PFSK-1 (cell line): ENCODE measurements at regions not wholly inside any gene's neighbourhood (a gene's known extent, or its start where the extent isn't known, plus 50 kb on each side); places are given as distances from the start of the nearest gene placed in this dataset.

ENCODE experiments used
- FOXP2 ChIP-seq: optimal IDR thresholded peaks from 2 replicates; pipeline ENCODE3; 2011; ENCODE audit warnings: borderline replicate concordance, control low read depth, inconsistent platforms; ENCODE audit not compliant: insufficient read depth; ENCODE audit errors: extremely low read length, extremely low read depth
- POLR2AphosphoS5 ChIP-seq: IDR thresholded peaks from 2 replicates; pipeline ENCODE4 v1.6.1; 2012; ENCODE audit warnings: low read depth, mild to moderate bottlenecking, control low read depth, low read length, moderate library complexity
- SIN3A ChIP-seq: IDR thresholded peaks from 2 replicates; pipeline ENCODE4 v1.6.1; 2012; ENCODE audit warnings: mild to moderate bottlenecking, low read length, moderate library complexity, borderline replicate concordance; ENCODE audit not compliant: insufficient read depth
- TAF1 ChIP-seq: IDR thresholded peaks from 2 replicates; pipeline ENCODE4 v1.6.1; 2012; ENCODE audit warnings: low read length, control low read depth, borderline replicate concordance; ENCODE audit not compliant: insufficient read depth
- TF ChIP-seq, protein P1 (sequence below), 2 experiments: IDR thresholded peaks; 2 replicates each; pipeline versions ENCODE4 v1.6.1 to v1.8.0; 2011 to 2012; ENCODE audit warnings: low read depth in 2 of 2, low read length in 2 of 2, control low read depth in 1 of 2, inconsistent platforms in 1 of 2, mild to moderate bottlenecking in 1 of 2, moderate library complexity in 1 of 2; ENCODE audit not compliant: insufficient read depth in 1 of 2

DNA sequence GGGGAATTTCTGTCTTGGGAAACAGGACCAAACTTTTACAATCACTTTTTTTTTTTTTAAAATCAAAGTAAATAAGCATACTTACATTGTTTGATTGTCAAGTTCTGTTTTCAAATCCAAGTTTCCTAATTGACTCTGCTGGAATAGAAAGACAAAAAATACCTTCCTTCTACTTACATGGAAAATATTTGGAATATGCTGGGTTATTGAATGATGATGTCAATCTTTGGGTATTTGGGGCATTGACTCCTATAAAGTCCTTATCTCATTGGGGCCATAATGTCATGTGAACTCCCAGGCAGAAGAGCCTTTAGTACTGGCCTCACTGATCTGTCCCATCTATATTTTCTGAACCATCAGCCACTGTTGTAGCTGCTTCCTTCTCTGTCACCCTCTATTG lies 122.6 kb upstream of the NOX3 start:
- TF ChIP-seq, protein P1, sequence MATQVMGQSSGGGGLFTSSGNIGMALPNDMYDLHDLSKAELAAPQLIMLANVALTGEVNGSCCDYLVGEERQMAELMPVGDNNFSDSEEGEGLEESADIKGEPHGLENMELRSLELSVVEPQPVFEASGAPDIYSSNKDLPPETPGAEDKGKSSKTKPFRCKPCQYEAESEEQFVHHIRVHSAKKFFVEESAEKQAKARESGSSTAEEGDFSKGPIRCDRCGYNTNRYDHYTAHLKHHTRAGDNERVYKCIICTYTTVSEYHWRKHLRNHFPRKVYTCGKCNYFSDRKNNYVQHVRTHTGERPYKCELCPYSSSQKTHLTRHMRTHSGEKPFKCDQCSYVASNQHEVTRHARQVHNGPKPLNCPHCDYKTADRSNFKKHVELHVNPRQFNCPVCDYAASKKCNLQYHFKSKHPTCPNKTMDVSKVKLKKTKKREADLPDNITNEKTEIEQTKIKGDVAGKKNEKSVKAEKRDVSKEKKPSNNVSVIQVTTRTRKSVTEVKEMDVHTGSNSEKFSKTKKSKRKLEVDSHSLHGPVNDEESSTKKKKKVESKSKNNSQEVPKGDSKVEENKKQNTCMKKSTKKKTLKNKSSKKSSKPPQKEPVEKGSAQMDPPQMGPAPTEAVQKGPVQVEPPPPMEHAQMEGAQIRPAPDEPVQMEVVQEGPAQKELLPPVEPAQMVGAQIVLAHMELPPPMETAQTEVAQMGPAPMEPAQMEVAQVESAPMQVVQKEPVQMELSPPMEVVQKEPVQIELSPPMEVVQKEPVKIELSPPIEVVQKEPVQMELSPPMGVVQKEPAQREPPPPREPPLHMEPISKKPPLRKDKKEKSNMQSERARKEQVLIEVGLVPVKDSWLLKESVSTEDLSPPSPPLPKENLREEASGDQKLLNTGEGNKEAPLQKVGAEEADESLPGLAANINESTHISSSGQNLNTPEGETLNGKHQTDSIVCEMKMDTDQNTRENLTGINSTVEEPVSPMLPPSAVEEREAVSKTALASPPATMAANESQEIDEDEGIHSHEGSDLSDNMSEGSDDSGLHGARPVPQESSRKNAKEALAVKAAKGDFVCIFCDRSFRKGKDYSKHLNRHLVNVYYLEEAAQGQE (IDR thresholded peaks at IDR 0.05; ENCODE audit: insufficient read depth in 1 of 2, low read depth in 2 of 2, low read length in 2 of 2) = no peak
- no peak for TF ChIP-seq FOXP2
- TF ChIP-seq TAF1 = no peak
- TF ChIP-seq SIN3A = no peak
- no peak for TF ChIP-seq POLR2AphosphoS5

DNA sequence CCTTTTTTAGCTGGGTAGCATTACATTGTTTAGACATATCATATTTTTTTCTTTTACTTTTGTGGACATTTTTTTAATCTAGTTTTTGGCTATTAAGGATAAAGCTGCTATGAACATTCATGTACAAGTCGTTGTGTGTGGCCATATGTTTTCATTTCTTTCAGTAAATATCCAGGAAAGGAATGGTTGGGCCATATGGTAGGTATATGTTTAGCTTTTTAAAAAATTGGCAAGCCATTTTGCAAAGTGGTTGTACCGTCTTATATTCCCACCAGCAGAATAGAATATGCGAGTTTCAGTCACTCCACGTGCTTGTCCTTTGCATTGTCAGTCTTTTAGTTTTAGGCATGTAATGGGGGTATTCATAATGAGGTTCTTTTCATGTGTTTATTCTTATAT lies 106.3 kb upstream of the NOX3 start:
- TF ChIP-seq TAF1 (no peak), POLR2AphosphoS5 (no peak), FOXP2 (no peak), SIN3A (no peak)
- TF ChIP-seq, protein P1 (IDR thresholded peaks at IDR 0.05; ENCODE audit: insufficient read depth in 1 of 2, low read depth in 2 of 2, low read length in 2 of 2) = no peak

DNA sequence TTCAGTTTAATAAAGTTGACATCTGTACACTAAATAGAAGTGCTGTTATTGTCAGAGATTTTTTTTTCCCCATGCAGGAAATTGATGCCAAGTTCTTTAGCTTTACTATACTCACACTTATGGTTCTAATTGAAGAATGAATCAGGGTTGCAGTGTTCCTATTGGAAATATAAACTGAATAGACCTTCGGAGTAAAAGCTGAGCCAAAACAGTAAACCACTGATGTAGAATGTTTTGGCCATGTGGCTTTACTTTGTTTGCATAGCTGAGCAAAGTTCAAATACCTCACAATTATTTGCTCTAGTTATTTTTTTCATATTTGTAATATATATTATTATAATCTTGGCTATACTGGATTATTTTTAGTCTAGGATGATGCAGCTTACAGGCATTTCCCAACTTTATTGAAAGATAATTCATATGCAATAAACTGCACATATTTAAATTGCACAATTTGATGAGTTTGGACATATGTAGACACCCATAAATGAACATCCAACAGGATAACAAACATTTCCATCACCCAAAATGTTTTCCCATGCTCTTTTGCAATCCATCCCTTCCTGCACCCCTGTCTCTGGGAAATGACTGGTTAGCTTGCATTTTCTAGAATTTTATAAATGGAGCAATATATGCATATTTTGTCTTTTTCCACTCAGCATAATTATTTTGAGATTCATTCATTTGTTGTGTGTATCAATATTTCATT lies 105.8 kb upstream of the NOX3 start:
- no peak for TF ChIP-seq SIN3A
- TF ChIP-seq FOXP2 = no peak
- no peak for TF ChIP-seq TAF1
- TF ChIP-seq, protein P1 (IDR thresholded peaks at IDR 0.05; ENCODE audit: insufficient read depth in 1 of 2, low read depth in 2 of 2, low read length in 2 of 2) = no peak
- TF ChIP-seq POLR2AphosphoS5 = no peak

DNA sequence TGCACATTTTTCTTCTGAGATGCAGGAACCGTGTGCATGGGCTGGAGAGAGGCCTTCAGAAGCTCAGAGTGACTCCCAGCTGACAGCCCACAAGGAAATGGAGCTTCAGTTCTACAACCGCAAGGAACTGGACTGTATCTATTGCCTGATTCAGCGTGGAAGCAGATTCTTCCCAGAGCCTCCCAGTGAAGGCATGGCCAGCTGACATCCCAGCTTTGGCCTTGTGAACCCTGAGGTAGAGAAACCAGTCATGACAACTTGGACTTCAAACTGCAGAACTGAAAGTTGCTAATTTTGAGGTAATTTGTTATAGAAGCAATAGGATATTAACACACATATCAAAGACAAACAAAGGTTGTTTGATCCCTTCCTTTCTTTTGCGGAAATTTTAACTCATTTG lies 94.3 kb upstream of the NOX3 start:
- TF ChIP-seq FOXP2 (no peak), TAF1 (no peak), SIN3A (no peak), POLR2AphosphoS5 (no peak)
- TF ChIP-seq, protein P1 (IDR thresholded peaks at IDR 0.05; ENCODE audit: insufficient read depth in 1 of 2, low read depth in 2 of 2, low read length in 2 of 2) = no peak
